GM23248 (cell line): ENCODE measurements at regions not wholly inside any gene's neighbourhood (a gene's known extent, or its start where the extent isn't known, plus 50 kb on each side); places are given as distances from the start of the nearest gene placed in this dataset.

Experiments used
- EZH2 ChIP-seq: fragments of 200-600 bp; sonication (generic); IDR thresholded peaks from 2 replicates; pipeline ENCODE4 v1.6.1; 2018; ENCODE audit warnings: antibody characterized with exemption, mild to moderate bottlenecking; ENCODE audit not compliant: insufficient read depth, poor library complexity, severe bottlenecking
- EZH2phosphoT487 ChIP-seq: fragments of 200-600 bp; sonication (generic); IDR thresholded peaks from 2 replicates; pipeline ENCODE4 v1.6.1; 2018; ENCODE audit warnings: antibody characterized with exemption, moderate library complexity, mild to moderate bottlenecking, low read depth; ENCODE audit not compliant: insufficient read depth

- TF ChIP-seq EZH2phosphoT487 (no peak), EZH2 (no peak)
Observed at GRCh38 chr4:79050541-79050880, 111.3 kb upstream of the PAQR3 start.
